HepG2 (cell line): ENCODE measurements at regions not wholly inside any gene's neighbourhood (a gene's known extent, or its start where the extent isn't known, plus 50 kb on each side); places are given as distances from the start of the nearest gene placed in this dataset.
A peak's percentile ranks its signal among the peaks of the same experiment; 100 is the strongest.

Source experiments
- ATAC-seq: fragments of 200-7000 bp; cut with Tn5 transposase; 3 replicates; pipeline ENCODE4 v1.9.1; 2020; ENCODE audit warnings: mild to moderate bottlenecking, moderate library complexity
- BruUV-seq: library from RNA; stranded (reverse); fragments of 400-500 nt; replicated peaks from 2 replicates; lab custom pipeline; 2021; lab: Mats Ljungman, UMichigan
- CTCF ChIA-PET: fragments of 300-600 bp; formaldehyde crosslinking; extraction: SDS; loops from one replicate; lab custom pipeline; 2021; ENCODE audit warnings: low total read pairs, inconsistent platforms, low intra/inter-chr PET ratio; lab: Yijun Ruan, JAX
- POLR2A ChIA-PET: fragments of 350-600 bp; sonication (Branson Sonifier 250); formaldehyde crosslinking; loops from one replicate; lab custom pipeline; 2020; ENCODE audit warnings: antibody characterized with exemption, inconsistent platforms; lab: Yijun Ruan, JAX
- DNase-seq: peaks from one replicate; pipeline ENCODE4 v3.0.0-alpha.2; 2015; ENCODE audit warnings: low spot score
- FAIRE-seq: peaks from 3 replicates; lab custom pipeline; 2011; peaks lifted over from hg19 to GRCh38; lab: Jason Lieb, UNC
- H2AFZ ChIP-seq: one replicate; pipeline ENCODE4 v1.6.1; 2011; ENCODE audit warnings: low read length, inconsistent platforms
- H3K27ac ChIP-seq: fragments of 300-600 bp; 3 replicates; pipeline ENCODE4 v1.8.0; 2011; ENCODE audit warnings: mixed run types, mild to moderate bottlenecking, mixed read lengths, low read length, inconsistent platforms; ENCODE audit not compliant: insufficient read depth; ENCODE audit errors: extremely low read length
- H3K27me3 ChIP-seq, 2 experiments: fragments of 200-600 bp in 1 of 2; 2 replicates in 1 of 2; 3 replicates in 1 of 2; pipeline versions ENCODE4 v1.6.0 to v1.8.0; 2011; ENCODE audit warnings: low read length in 2 of 2, mild to moderate bottlenecking in 2 of 2, moderate library complexity in 2 of 2, inconsistent platforms in 1 of 2; ENCODE audit not compliant: insufficient read depth in 2 of 2, control insufficient read depth in 1 of 2
- H3K36me3 ChIP-seq, 2 experiments: fragments of 200-600 bp in 1 of 2; replicated peaks in 1 of 2; 2 replicates in 1 of 2; 3 replicates in 1 of 2; pipeline versions ENCODE4 v1.5.1 to v1.8.0; 2011; ENCODE audit warnings: low read length in 2 of 2, inconsistent platforms in 1 of 2; ENCODE audit not compliant: insufficient read depth in 2 of 2, control insufficient read depth in 1 of 2
- H3K4me1 ChIP-seq: 2 replicates; pipeline ENCODE4 v1.5.1; 2012; ENCODE audit warnings: low read length, inconsistent platforms; ENCODE audit not compliant: insufficient read depth
- H3K4me2 ChIP-seq: 2 replicates; pipeline ENCODE4 v1.6.0; 2011; ENCODE audit warnings: low read depth, low read length, inconsistent platforms
- H3K4me3 ChIP-seq, 3 experiments: fragments of 200-600 bp in 1 of 3; sonication (generic), shearing (Covaris generic) in 1 of 3; replicated peaks in 1 of 3; 2 replicates each; pipeline ENCODE4 v1.5.1; 2011 to 2016; ENCODE audit warnings: low read length in 3 of 3, inconsistent platforms in 2 of 3, low read depth in 2 of 3, mild to moderate bottlenecking in 2 of 3, control low read depth in 1 of 3, mixed read lengths in 1 of 3; ENCODE audit not compliant: insufficient read depth in 1 of 3
- H3K79me2 ChIP-seq: one replicate; pipeline ENCODE4 v1.6.1; 2011; ENCODE audit warnings: low read length, inconsistent platforms; ENCODE audit not compliant: insufficient read depth
- H3K9ac ChIP-seq: 2 replicates; pipeline ENCODE4 v1.6.0; 2011; ENCODE audit warnings: mild to moderate bottlenecking, low read depth, low read length, inconsistent platforms; ENCODE audit not compliant: insufficient read depth
- H3K9me3 ChIP-seq: 2 replicates; pipeline ENCODE4 v1.5.1; 2012; ENCODE audit warnings: mild to moderate bottlenecking, low read length
- H4K20me1 ChIP-seq: 2 replicates; pipeline ENCODE4 v1.6.0; 2011; ENCODE audit warnings: inconsistent platforms, mild to moderate bottlenecking, low read length, moderate library complexity; ENCODE audit not compliant: insufficient read depth
- ATF7 ChIP-seq, 2 experiments: fragments of 450-650 bp in 1 of 2; sonication (generic) in 1 of 2; formaldehyde crosslinking in 1 of 2; IDR thresholded peaks; 2 replicates each; pipeline versions ENCODE4 v1.4.0 to v1.6.1; 2016 to 2020; ENCODE audit warnings: antibody characterized with exemption in 1 of 2, mild to moderate bottlenecking in 1 of 2, missing genetic modification reagents in 1 of 2
- CENPT ChIP-seq: sonication (generic); formaldehyde crosslinking; IDR thresholded peaks from 2 replicates; pipeline ENCODE4 v1.8.0; 2022; ENCODE audit warnings: low read depth, mild to moderate bottlenecking, moderate library complexity, missing genetic modification reagents
- CENPX ChIP-seq: sonication (generic); formaldehyde crosslinking; IDR thresholded peaks from 2 replicates; pipeline ENCODE4 v1.9.0; 2021; ENCODE audit warnings: mild to moderate bottlenecking, missing genetic modification reagents, moderate library complexity
- CREB1 ChIP-seq, 2 experiments: fragments of 450-650 bp in 1 of 2; IDR thresholded peaks; 2 replicates each; pipeline ENCODE4 v1.6.1; 2016 to 2017; ENCODE audit warnings: control low read depth in 1 of 2, mild to moderate bottlenecking in 1 of 2, missing compliant biosample characterization in 1 of 2, missing genetic modification characterization in 1 of 2
- DMAP1 ChIP-seq: IDR thresholded peaks from 2 replicates; pipeline ENCODE4 v1.6.1; 2016
- FOSL1 ChIP-seq: sonication (generic); formaldehyde crosslinking; IDR thresholded peaks from 2 replicates; pipeline ENCODE4 v1.9.0; 2021; ENCODE audit warnings: missing genetic modification reagents, borderline replicate concordance
- FOXM1 ChIP-seq: sonication (generic); formaldehyde crosslinking; IDR thresholded peaks from 2 replicates; pipeline ENCODE4 v1.5.0; 2020; ENCODE audit warnings: missing genetic modification reagents
- FOXP1 ChIP-seq, 2 experiments: fragments of 450-650 bp in 1 of 2; IDR thresholded peaks; 2 replicates each; pipeline ENCODE4 v1.6.1; 2017 to 2018; ENCODE audit warnings: antibody characterized with exemption in 1 of 2
- MAF1 ChIP-seq: sonication (generic); formaldehyde crosslinking; IDR thresholded peaks from 2 replicates; pipeline ENCODE4 v1.5.0; 2020; ENCODE audit warnings: missing genetic modification reagents, borderline replicate concordance
- MAFK ChIP-seq, 2 experiments: IDR thresholded peaks in 1 of 2; conservative IDR thresholded peaks in 1 of 2; 2 replicates each; pipeline ENCODE4 v1.6.1; 2011; ENCODE audit warnings: improper control_type of control experiment in 2 of 2, low read length in 2 of 2
- MEIS2 ChIP-seq: sonication (generic); formaldehyde crosslinking; IDR thresholded peaks from 2 replicates; pipeline ENCODE4 v1.9.0; 2021; ENCODE audit warnings: mild to moderate bottlenecking, missing genetic modification reagents
- NFYC ChIP-seq: IDR thresholded peaks from 2 replicates; pipeline ENCODE4 v1.6.1; 2016; ENCODE audit warnings: missing genetic modification reagents, missing compliant biosample characterization
- RAD51 ChIP-seq: fragments of 450-650 bp; IDR thresholded peaks from 2 replicates; pipeline ENCODE4 v1.6.1; 2016; ENCODE audit warnings: borderline replicate concordance
- SYNCRIP ChIP-seq: fragments of 200-400 bp; formaldehyde crosslinking; IDR thresholded peaks from 2 replicates; pipeline ENCODE4 v1.6.1; 2018; ENCODE audit warnings: mild to moderate bottlenecking, low read depth, low read length; ENCODE audit not compliant: insufficient read depth
- TBL1XR1 ChIP-seq: fragments of 150-350 bp; IDR thresholded peaks from 2 replicates; pipeline ENCODE4 v1.6.1; 2014; ENCODE audit warnings: borderline replicate concordance, low read length; ENCODE audit not compliant: partially characterized antibody
- ZKSCAN1 ChIP-seq: fragments of 150-350 bp; IDR thresholded peaks from 2 replicates; pipeline ENCODE4 v1.6.1; 2014; ENCODE audit warnings: low read length
- ZKSCAN5 ChIP-seq: sonication (generic); formaldehyde crosslinking; IDR thresholded peaks from 2 replicates; pipeline ENCODE4 v1.5.1; 2020; ENCODE audit warnings: mild to moderate bottlenecking, missing genetic modification reagents
- ZNF766 ChIP-seq: sonication (generic); formaldehyde crosslinking; IDR thresholded peaks from 2 replicates; pipeline ENCODE4 v1.5.0; 2020; ENCODE audit warnings: missing genetic modification reagents, borderline replicate concordance
- WGBS: methylation state at CpG from one replicate; pipeline ENCODE4 v1.1.6; 2017; ENCODE audit warnings: low lambda C conversion rate; 5-methylcytosine and 5-hydroxymethylcytosine counted together
- in situ Hi-C: cut with HindIII; loops from 2 replicates; pipeline ENCODE4 v1.10.0; 2017; ENCODE audit warnings: low pct_unique_long_range_greater_than_20kb; ENCODE audit not compliant: extremely low pct_ligation_motif_present
- intact Hi-C: fragments of 100-400 bp; cut with micrococcal nuclease; formaldehyde crosslinking; loops from one replicate; pipeline ENCODE4 v1.10.0; 2022; ENCODE audit not compliant: unreplicated experiment
- TF ChIP-seq, protein P1 (sequence below): IDR thresholded peaks from 2 replicates; pipeline ENCODE4 v1.6.1; 2016; ENCODE audit warnings: low read depth, control low read depth

GRCh38 chr3:4083225-4084015, 219.7 kb upstream of the SETMAR start:
- WGBS = 51% methylated on average over 9 of the region's 9 CpGs
- no peaks in the 10 kb centered on the region for H3K9me3 ChIP-seq
- TF ChIP-seq ATF7 (IDR thresholded peaks at IDR 0.05) (peak; percentile 87), ATF7 (CRISPR knock-in tag; IDR thresholded peaks at IDR 0.05) (no peak), CREB1 (IDR thresholded peaks at IDR 0.05) (0 out of 2 replicates have a peak, but pooled peaks have one; percentile 16), CREB1 (CRISPR knock-in tag; IDR thresholded peaks at IDR 0.05) (no peak), RAD51 (no peak), MEIS2 (no peak), FOXM1 (no peak), ZKSCAN1 (no peak)
- no peaks in the 10 kb centered on the region for H3K36me3 ChIP-seq
- H3K4me2 ChIP-seq = no peak overlapping the region
- no peak overlapping the region for H3K4me3 ChIP-seq
- ChIA-PET CTCF (no interaction called here), POLR2A (no interaction called here)
- peaks cover 26% of the 10 kb centered on the region for H3K4me1 ChIP-seq
- no peaks in the 10 kb centered on the region for H3K79me2 ChIP-seq
- H3K9ac ChIP-seq = no peak overlapping the region
- no peak for DNase-seq
- no peak overlapping the region for H3K27ac ChIP-seq
- no peak overlapping the region for H2AFZ ChIP-seq
- no peak for FAIRE-seq
- no TSS peak for BruUV-seq
- in situ Hi-C loops (no loop called here), intact Hi-C loops (no loop called here)
- ATAC-seq = no peak
- no peaks in the 10 kb centered on the region for H4K20me1 ChIP-seq
- H3K27me3 ChIP-seq = no peaks in the 10 kb centered on the region

DNA sequence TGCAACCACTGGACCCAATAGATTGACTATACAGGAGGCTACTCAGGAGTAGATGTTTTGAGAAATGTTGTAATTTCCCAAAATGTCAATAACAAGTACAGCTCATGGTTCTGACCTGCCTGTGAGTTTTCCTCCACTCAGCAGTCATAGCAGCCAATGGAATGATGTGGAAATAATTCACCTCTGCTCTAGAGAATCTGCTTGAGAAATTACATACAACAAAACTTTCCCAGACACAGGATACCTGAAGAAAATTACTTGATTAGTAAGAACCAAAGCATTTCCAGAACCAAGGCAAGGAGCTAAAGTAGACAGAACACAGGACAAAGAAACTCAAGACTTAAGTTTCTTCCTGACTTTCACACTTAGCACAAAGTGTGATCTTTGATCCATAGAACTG, 218.9 kb upstream of the SETMAR start:
- H3K4me2 ChIP-seq = no peak overlapping the region
- intact Hi-C loops (no loop called here), in situ Hi-C loops (no loop called here)
- no peaks in the 10 kb centered on the region for H3K9me3 ChIP-seq
- ATAC-seq (no peak), FAIRE-seq (no peak), DNase-seq (no peak)
- no peaks in the 10 kb centered on the region for H3K36me3 ChIP-seq
- H3K4me3 ChIP-seq = no peak overlapping the region
- TF ChIP-seq CENPX (CRISPR knock-in tag) (no peak), MAFK (conservative IDR thresholded peaks at IDR 0.05 in 1 of 2, IDR thresholded peaks at IDR 0.05 in 1 of 2; ENCODE audit: low read length in 2 of 2) (no peak), FOXP1 (IDR thresholded peaks at IDR 0.05) (no peak), FOXP1 (CRISPR knock-in tag; IDR thresholded peaks at IDR 0.05) (no peak), ZKSCAN5 (CRISPR knock-in tag) (no peak), DMAP1 (no peak), TBL1XR1 (no peak), SYNCRIP (no peak), NFYC (CRISPR knock-in tag) (no peak), MAF1 (CRISPR knock-in tag) (no peak), ZNF766 (CRISPR knock-in tag) (no peak), CENPT (CRISPR knock-in tag) (no peak), FOSL1 (no peak)
- TF ChIP-seq, protein P1, sequence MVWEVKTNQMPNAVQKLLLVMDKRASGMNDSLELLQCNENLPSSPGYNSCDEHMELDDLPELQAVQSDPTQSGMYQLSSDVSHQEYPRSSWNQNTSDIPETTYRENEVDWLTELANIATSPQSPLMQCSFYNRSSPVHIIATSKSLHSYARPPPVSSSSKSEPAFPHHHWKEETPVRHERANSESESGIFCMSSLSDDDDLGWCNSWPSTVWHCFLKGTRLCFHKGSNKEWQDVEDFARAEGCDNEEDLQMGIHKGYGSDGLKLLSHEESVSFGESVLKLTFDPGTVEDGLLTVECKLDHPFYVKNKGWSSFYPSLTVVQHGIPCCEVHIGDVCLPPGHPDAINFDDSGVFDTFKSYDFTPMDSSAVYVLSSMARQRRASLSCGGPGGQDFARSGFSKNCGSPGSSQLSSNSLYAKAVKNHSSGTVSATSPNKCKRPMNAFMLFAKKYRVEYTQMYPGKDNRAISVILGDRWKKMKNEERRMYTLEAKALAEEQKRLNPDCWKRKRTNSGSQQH (CRISPR knock-in tag) = no peak
- no peaks in the 10 kb centered on the region for H4K20me1 ChIP-seq
- no TSS peak for BruUV-seq
- peaks cover 19% of the 10 kb centered on the region for H3K4me1 ChIP-seq
- H3K79me2 ChIP-seq = no peaks in the 10 kb centered on the region
- ChIA-PET CTCF (no interaction called here), POLR2A (no interaction called here)
- H3K27me3 ChIP-seq = no peaks in the 10 kb centered on the region
- H2AFZ ChIP-seq = no peak overlapping the region
- H3K27ac ChIP-seq = no peak overlapping the region
- no peak overlapping the region for H3K9ac ChIP-seq
